Ascending aorta (tissue), 2 donors: ENCODE measurements at regions not wholly inside any gene's neighbourhood (a gene's known extent, or its start where the extent isn't known, plus 50 kb on each side); places are given as distances from the start of the nearest gene placed in this dataset.

Experiments
- DNase-seq, 2 donors: peaks; one replicate each; pipeline ENCODE4 v3.0.0-alpha.2; 2019; ENCODE audit warnings: low spot score in 2 of 2
- H3K27ac ChIP-seq, 2 donors: fragments of 200-600 bp; sonication (generic); one replicate each; pipeline ENCODE4 v1.5.1; 2016 to 2017; ENCODE audit warnings: mild to moderate bottlenecking in 1 of 2
- H3K27me3 ChIP-seq: fragments of 200-600 bp; sonication (generic); one replicate; pipeline ENCODE4 v1.5.1; 2017
- H3K36me3 ChIP-seq, 2 donors: fragments of 200-600 bp; sonication (generic); one replicate each; pipeline ENCODE4 v1.5.1; 2016
- H3K4me1 ChIP-seq, 2 donors: fragments of 200-600 bp; sonication (generic); one replicate each; pipeline ENCODE4 v1.5.1; 2016 to 2017; ENCODE audit warnings: mild to moderate bottlenecking in 1 of 2
- H3K4me3 ChIP-seq, 2 donors: fragments of 200-600 bp; sonication (generic); one replicate each; pipeline ENCODE4 v1.5.1; 2016 to 2017; ENCODE audit warnings: mild to moderate bottlenecking in 1 of 2
- H3K9me3 ChIP-seq, 2 donors: fragments of 200-600 bp; sonication (generic); one replicate each; pipeline ENCODE4 v1.5.1; 2016
- intact Hi-C: fragments of 100-400 bp; cut with DNase I; formaldehyde crosslinking; loops from one replicate; pipeline ENCODE4 v1.15.1; 2023
- TF ChIP-seq, protein P1 (sequence below), 3 experiments: fragments of 200-600 bp in 2 of 3; fragments of 450-650 bp in 1 of 3; sonication (generic) in 2 of 3; IDR thresholded peaks; one replicate each; pipeline ENCODE4 v1.5.1; 2016 to 2019; ENCODE audit warnings: antibody characterized with exemption in 3 of 3, mild to moderate bottlenecking in 1 of 3, moderate library complexity in 1 of 3

DNA sequence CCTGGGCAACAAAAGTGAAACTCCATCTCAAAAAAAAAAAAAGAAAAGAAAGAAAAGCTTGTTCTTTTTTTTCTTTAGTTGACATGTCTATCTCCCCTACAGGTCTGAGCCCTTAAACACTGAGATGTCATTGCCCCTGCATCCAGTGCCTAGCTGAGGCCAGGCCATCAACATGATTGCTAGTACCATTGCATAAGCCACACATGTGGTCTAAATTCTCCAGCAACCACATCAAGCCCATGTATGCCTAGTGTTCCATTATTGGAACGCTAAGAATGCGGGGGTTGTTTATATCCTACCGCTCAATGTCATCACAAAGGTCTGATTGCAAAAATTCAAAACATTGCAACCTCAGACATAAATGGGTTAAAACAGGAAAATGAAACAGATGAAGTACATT, 62.7 kb downstream of the NPTX2 start:
- Histone ChIP-seq H3K36me3 (no peaks in the 10 kb centered on the region), H3K27ac (no peak overlapping the region), H3K4me3 (no peak overlapping the region), H3K27me3 (no peaks in the 10 kb centered on the region), H3K4me1 (no peaks in the 10 kb centered on the region), H3K9me3 (no peaks in the 10 kb centered on the region)
- TF ChIP-seq, protein P1, sequence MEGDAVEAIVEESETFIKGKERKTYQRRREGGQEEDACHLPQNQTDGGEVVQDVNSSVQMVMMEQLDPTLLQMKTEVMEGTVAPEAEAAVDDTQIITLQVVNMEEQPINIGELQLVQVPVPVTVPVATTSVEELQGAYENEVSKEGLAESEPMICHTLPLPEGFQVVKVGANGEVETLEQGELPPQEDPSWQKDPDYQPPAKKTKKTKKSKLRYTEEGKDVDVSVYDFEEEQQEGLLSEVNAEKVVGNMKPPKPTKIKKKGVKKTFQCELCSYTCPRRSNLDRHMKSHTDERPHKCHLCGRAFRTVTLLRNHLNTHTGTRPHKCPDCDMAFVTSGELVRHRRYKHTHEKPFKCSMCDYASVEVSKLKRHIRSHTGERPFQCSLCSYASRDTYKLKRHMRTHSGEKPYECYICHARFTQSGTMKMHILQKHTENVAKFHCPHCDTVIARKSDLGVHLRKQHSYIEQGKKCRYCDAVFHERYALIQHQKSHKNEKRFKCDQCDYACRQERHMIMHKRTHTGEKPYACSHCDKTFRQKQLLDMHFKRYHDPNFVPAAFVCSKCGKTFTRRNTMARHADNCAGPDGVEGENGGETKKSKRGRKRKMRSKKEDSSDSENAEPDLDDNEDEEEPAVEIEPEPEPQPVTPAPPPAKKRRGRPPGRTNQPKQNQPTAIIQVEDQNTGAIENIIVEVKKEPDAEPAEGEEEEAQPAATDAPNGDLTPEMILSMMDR (IDR thresholded peaks at IDR 0.05) = no peak
- intact Hi-C loops = no loop called here
- DNase-seq = no peak

DNA sequence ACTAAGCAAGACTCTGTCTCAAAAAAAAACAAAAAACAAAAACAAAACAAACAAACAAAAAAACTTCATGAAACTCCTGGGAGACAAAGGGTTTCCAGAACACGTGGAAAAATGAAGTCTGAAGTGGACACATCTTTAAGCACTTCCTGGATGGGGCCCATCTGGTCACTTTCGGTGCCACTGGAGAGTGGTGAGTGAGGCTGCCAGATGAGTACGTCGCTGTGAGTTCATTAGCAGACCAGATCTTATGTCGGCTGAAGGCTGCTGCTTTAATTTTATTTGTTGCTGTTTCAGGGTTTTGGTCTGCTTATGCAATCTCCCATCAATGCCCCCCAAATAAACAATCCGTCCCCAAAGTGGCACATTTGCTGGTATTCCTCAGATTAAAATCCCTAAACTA, 64.4 kb downstream of the NPTX2 start:
- intact Hi-C loops = no loop called here

DNA sequence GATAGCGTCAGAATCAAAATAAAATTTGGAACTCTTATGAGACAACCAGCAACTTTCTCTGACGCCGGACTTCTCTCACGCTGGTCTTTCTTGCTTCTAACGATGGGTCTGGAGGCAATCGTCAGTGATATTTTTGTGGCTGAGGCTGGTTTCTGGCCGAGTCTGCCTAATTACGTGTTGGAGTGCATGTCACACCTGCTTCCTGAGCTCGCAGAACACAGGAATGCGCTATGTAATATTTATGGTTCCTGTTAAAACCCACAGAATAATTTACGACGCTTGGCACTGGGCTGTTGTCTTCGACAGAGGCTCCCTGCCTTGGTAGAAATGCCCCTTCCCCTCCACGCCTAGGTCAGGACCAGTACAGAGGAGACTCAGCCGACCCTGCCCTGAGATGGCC, 64.9 kb downstream of the NPTX2 start:
- DNase-seq = no peak
- Histone ChIP-seq H3K27ac (no peak overlapping the region), H3K4me1 (no peaks in the 10 kb centered on the region), H3K9me3 (no peaks in the 10 kb centered on the region), H3K27me3 (no peaks in the 10 kb centered on the region), H3K4me3 (no peak overlapping the region), H3K36me3 (no peaks in the 10 kb centered on the region)
- TF ChIP-seq, protein P1 (IDR thresholded peaks at IDR 0.05) = no peak
- intact Hi-C loops = no loop called here

More for the DNA sequence above, 64.4 kb downstream of the NPTX2 start:
- Histone ChIP-seq H3K4me3 (no peak overlapping the region), H3K36me3 (no peaks in the 10 kb centered on the region), H3K27me3 (no peaks in the 10 kb centered on the region), H3K4me1 (no peaks in the 10 kb centered on the region), H3K9me3 (no peaks in the 10 kb centered on the region), H3K27ac (no peak overlapping the region)
- no peak for DNase-seq
- TF ChIP-seq, protein P1 (IDR thresholded peaks at IDR 0.05) = no peak

DNA sequence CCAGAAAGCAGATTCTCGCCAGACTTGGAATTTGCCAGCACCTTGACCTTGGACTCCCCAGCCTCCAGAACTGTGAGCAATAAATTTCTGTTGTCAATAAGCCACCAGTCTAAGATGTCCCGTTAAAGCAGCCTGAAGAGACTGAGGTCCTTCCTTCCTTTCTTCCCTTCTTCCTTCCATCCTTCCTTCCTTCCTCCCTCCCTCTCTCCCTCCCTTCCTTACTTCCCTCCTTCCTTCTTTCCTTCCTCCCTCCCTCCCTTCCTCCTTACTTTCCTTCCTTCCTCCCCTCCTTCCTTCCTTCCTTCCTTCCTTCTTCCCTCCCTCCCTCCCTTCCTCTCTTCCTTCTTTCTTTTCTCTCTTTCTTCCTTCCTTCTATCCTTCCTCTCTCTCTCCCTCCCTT, 66.4 kb downstream of the NPTX2 start:
- H3K27ac ChIP-seq = no peak overlapping the region
- no peaks in the 10 kb centered on the region for H3K27me3 ChIP-seq
- TF ChIP-seq, protein P1 (IDR thresholded peaks at IDR 0.05) = no peak
- H3K36me3 ChIP-seq = no peaks in the 10 kb centered on the region
- no peaks in the 10 kb centered on the region for H3K4me1 ChIP-seq
- no peak overlapping the region for H3K4me3 ChIP-seq
- intact Hi-C loops = no loop called here
- no peaks in the 10 kb centered on the region for H3K9me3 ChIP-seq
- no peak for DNase-seq

DNA sequence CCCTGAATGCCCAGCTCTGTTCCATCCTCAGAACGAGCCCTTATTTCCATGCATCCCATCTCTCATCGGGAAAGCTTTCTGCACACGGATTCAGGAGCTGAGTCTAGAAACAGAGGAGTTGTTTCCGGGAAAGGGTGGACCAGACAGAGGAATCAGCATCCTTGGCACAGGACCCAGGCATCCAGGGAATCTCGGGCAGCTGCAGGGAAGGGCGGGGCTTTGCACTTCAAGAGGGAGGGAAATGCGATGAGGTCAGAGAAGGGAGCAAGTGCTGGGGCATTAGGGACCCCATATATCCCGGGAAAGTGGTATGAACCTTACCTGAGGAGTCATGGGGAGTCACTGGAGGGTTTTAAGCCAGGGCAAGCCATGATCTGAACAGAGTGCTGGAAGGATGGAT, 68.5 kb downstream of the NPTX2 start:
- Histone ChIP-seq H3K36me3 (no peaks in the 10 kb centered on the region), H3K27me3 (no peaks in the 10 kb centered on the region), H3K27ac (no peak overlapping the region), H3K9me3 (no peaks in the 10 kb centered on the region), H3K4me3 (no peak overlapping the region), H3K4me1 (no peaks in the 10 kb centered on the region)
- TF ChIP-seq, protein P1 (IDR thresholded peaks at IDR 0.05) = no peak
- intact Hi-C loops = no loop called here
- DNase-seq = no peak

DNA sequence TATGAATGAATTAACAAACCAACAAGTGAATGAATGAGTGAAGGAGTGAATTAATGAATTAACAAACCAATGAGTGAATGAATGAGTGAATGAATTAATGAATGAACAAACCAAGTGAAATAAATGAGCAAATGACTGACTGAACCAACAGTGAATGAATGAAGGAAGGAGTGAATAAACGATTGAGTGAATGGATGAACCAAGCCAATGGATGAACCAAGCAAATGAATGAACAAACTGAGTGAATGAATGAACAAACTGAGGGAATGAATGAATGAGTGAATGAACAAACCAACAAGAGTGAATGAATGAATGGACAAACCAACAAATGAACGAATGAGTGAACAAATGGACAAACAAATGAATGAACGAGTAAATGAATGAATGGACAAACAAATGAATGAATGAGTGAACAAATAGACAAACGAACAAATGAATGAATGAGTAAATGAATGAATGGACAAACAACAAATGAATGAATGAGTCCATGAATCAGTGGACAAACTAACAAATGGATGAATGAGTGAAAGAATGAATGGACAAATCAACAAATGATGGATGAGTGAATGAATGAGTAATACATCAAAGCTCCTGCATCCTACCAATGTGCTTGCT, 69.5 kb downstream of the NPTX2 start:
- no peak overlapping the region for H3K4me3 ChIP-seq
- no peak for DNase-seq
- H3K27me3 ChIP-seq = no peaks in the 10 kb centered on the region
- no peaks in the 10 kb centered on the region for H3K36me3 ChIP-seq
- intact Hi-C loops = no loop called here
- TF ChIP-seq, protein P1 (IDR thresholded peaks at IDR 0.05) = no peak
- no peaks in the 10 kb centered on the region for H3K4me1 ChIP-seq
- H3K27ac ChIP-seq = no peak overlapping the region
- H3K9me3 ChIP-seq = no peaks in the 10 kb centered on the region
